ENCODE measurements at regions not wholly inside any gene's neighbourhood (a gene's known extent, or its start where the extent isn't known, plus 50 kb on each side); places are given as distances from the start of the nearest gene placed in this dataset.
"Not testable (repeated sequence)": the region's sequence is repeated elsewhere in the genome, so short reads cannot be mapped to it uniquely, and the experiment has no call there.

DNA sequence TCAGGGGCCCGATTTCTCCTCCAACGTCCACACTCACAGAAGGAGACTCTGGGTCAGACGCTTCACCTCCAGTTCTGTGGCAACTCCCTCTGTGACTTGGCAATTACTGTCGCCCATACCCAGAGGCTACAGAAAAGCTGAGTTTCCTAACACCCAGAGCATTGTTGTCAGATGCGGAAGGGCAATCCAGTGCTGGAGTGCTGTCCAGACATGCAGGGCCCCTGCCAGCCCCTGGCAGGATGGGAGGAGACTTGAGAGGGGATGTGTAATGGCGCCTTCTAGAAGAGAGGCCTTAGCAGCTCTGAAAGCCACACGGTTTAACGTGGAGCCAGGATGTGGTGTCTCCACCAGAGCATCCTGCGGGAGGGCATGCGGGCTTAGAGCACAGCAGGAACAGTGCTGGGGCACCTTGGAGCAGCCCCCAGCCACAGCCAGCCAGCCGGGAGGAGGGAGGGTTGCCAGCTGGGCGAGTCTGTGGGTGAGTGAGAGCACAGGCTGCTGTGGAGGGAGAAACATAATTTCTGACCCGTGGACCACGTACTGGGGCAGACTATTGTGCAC, 139.4 kb upstream of the IRX1 start:
- Histone ChIP-seq H3K36me3 (ENCODE audit: insufficient read depth, low read length) (no peaks in the 10 kb centered on the region), H3K4me1 (ENCODE audit: insufficient read depth, low read length) (no peaks in the 10 kb centered on the region), H3K9me3 (ENCODE audit: low read length) (no peaks in the 10 kb centered on the region), H3K4me3 (ENCODE audit: low read length) (no peak overlapping the region), H3K27me3 (ENCODE audit: insufficient read depth, low read length) (no peaks in the 10 kb centered on the region), H2AFZ (ENCODE audit: low read depth, low read length) (no peak overlapping the region)

DNA sequence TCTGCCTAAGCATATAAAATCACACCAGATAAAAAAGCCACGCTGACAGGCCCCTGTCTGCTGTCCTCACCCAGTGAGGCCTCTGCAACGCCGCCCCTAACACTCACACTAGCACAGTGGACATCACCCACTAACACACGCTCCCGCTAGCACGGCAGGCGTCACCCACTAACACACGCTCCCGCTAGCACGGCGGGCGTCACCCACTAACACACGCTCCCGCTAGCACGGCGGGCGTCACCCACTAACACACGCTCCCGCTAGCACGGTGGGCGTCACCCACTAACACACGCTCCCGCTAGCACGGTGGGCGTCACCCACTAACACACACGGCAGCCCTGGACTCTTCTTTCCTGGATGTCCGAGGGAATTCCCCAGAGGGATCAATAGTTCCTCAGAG, 141.6 kb upstream of the IRX1 start:
- not testable (repeated sequence) for H3K4me3 ChIP-seq (ENCODE audit: low read length); H3K36me3 ChIP-seq (ENCODE audit: insufficient read depth, low read length); H3K9me3 ChIP-seq (ENCODE audit: low read length); H2AFZ ChIP-seq (ENCODE audit: low read depth, low read length); H3K4me1 ChIP-seq (ENCODE audit: insufficient read depth, low read length); H3K27me3 ChIP-seq (ENCODE audit: insufficient read depth, low read length)

DNA sequence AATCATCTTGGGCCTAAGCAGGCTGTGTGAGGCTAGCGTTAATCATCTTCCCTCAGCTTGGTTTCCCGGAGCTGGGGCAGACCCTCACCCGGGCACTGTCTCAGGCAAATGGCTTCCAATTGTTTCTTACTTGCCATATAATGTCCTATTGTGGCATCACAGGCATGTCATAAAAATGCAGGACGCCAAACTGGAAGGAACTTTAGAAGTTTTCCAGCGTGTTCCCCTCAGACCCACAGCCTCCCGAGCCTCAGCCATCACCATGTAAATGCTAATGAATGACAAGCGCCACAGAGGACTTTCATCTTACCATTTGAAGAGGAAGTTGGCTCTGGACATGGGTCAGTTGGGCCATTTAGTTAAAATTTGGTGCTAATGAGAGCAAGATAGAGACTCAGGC, 143.0 kb upstream of the IRX1 start:
- Histone ChIP-seq H3K4me3 (ENCODE audit: low read length) (no peak overlapping the region), H3K27me3 (ENCODE audit: insufficient read depth, low read length) (no peaks in the 10 kb centered on the region), H3K4me1 (ENCODE audit: insufficient read depth, low read length) (no peaks in the 10 kb centered on the region), H3K36me3 (ENCODE audit: insufficient read depth, low read length) (no peaks in the 10 kb centered on the region), H2AFZ (ENCODE audit: low read depth, low read length) (no peak overlapping the region), H3K9me3 (ENCODE audit: low read length) (no peaks in the 10 kb centered on the region)

DNA sequence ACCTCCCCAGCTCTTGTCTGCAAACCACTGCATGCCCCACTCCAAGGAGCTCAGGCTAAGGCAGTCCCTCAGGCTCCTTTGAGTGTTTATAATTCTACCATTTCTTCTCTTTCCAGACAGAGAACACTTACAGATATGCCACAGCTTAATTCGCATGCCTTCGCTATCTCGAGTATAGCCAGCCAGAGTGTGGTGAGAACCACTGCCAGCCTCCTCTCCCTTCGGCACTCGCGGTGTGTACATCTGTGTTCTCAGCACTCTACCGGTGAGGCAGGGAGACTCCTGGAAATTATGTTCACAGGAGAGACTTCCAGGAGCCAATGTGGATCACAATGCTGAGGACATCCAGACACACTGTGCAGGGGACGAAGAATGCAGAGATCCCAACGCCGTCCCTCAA, 143.7 kb upstream of the IRX1 start:
- Histone ChIP-seq H3K4me3 (ENCODE audit: low read length) (no peak overlapping the region), H3K27me3 (ENCODE audit: insufficient read depth, low read length) (no peaks in the 10 kb centered on the region), H3K36me3 (ENCODE audit: insufficient read depth, low read length) (no peaks in the 10 kb centered on the region), H3K4me1 (ENCODE audit: insufficient read depth, low read length) (no peaks in the 10 kb centered on the region), H2AFZ (ENCODE audit: low read depth, low read length) (no peak overlapping the region), H3K9me3 (ENCODE audit: low read length) (no peaks in the 10 kb centered on the region)

DNA sequence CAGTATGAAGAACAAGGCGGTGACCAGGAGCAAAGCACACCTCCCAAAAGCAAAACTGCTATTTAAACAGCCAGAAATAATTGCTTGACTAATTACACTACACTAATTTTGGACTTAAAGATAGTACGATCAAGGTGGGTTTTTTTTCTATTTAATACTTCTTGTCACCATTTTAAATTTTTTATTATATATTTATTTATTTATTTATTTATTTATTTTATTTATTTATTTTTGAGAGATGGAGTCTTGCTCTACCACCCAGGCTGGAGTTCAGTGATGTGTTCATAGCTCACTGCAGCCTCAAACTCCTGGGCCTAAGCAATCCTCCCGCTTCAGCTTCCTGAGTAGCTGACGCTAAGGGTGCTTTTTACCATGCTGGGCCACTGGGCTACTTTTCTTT, 146.2 kb upstream of the IRX1 start:
- H3K4me3 ChIP-seq (ENCODE audit: low read length): no peak overlapping the region
- no peak overlapping the region for H2AFZ ChIP-seq (ENCODE audit: low read depth, low read length)
- H3K27me3 ChIP-seq (ENCODE audit: insufficient read depth, low read length): no peaks in the 10 kb centered on the region
- no peaks in the 10 kb centered on the region for H3K4me1 ChIP-seq (ENCODE audit: insufficient read depth, low read length)
- H3K9me3 ChIP-seq (ENCODE audit: low read length): no peaks in the 10 kb centered on the region
- H3K36me3 ChIP-seq (ENCODE audit: insufficient read depth, low read length): no peaks in the 10 kb centered on the region

- Histone ChIP-seq H3K4me3 (ENCODE audit: low read length) (no peak overlapping the region), H3K36me3 (ENCODE audit: insufficient read depth, low read length) (no peaks in the 10 kb centered on the region), H3K9me3 (ENCODE audit: low read length) (no peaks in the 10 kb centered on the region), H2AFZ (ENCODE audit: low read depth, low read length) (no peak overlapping the region), H3K4me1 (ENCODE audit: insufficient read depth, low read length) (no peaks in the 10 kb centered on the region), H3K27me3 (ENCODE audit: insufficient read depth, low read length) (no peaks in the 10 kb centered on the region)
These were observed 149.2 kb upstream of the IRX1 start for GRCh38 chr5:3446410-3446809.

DNA sequence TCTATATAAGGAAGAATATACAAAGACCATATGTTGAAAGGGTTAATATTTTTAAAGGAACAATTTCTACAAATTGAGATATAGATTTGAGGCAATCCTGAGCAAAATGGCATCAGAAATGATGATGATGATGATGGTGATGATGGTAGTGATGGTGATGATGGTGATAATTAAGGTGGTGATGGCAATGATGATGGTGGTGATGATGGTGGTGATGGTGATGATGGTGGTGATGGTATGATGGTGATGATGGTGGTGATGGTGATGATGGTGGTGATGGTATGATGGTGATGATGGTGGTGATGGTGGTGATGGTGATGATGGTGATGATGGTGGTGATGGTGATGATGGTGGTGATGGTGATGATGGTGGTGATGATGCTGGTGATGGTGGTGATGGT, 150.1 kb upstream of the IRX1 start:
- H2AFZ ChIP-seq (ENCODE audit: low read depth, low read length): not testable (repeated sequence)

DNA sequence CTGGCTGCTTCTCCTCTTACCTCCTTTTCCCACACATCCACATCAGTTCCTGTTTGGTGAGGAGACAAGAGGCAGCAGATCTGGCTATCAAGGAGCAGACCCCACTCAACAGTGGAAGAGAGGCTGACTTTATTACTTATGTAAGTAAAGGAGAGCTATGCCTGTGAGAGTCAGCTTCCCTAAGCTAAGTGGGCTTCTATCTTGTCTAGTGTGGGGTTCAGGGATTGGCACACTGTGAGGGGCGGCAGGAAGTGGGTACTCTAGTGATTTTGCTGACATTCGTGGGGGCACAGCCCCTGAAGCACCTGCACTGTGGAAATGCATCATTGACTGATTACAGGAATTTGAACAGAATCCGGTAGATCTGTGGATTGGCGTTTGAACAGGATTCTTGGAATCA, 163.5 kb upstream of the IRX1 start:
- Histone ChIP-seq H3K4me1 (ENCODE audit: insufficient read depth, low read length) (no peaks in the 10 kb centered on the region), H3K36me3 (ENCODE audit: insufficient read depth, low read length) (no peaks in the 10 kb centered on the region)

More for the DNA sequence above, 150.1 kb upstream of the IRX1 start:
- not testable (repeated sequence) for H3K4me1 ChIP-seq (ENCODE audit: insufficient read depth, low read length); H3K9me3 ChIP-seq (ENCODE audit: low read length); H3K27me3 ChIP-seq (ENCODE audit: insufficient read depth, low read length); H3K4me3 ChIP-seq (ENCODE audit: low read length); H3K36me3 ChIP-seq (ENCODE audit: insufficient read depth, low read length)

DNA sequence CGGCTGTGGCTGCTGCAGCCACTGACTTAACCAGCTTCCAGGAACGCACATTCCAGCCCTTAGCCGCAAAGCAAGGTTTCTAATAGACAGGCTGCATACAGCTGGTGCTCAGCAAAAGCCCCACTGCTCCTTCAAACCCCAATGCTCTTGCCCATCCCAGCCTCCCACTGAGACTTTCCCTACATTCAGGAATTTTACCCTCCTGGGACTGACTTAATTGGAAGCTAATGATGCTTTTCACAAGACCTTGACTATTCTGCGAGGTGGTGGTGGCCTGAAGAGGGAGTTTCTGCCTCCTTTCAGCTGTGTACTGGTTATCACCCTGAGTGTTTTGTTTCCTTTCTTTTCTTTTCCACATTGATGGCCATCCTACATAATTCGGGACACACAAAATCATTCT, 164.9 kb upstream of the IRX1 start:
- H3K36me3 ChIP-seq (ENCODE audit: insufficient read depth, low read length): no peaks in the 10 kb centered on the region
- no peaks in the 10 kb centered on the region for H3K9me3 ChIP-seq (ENCODE audit: low read length)
- no peak overlapping the region for H2AFZ ChIP-seq (ENCODE audit: low read depth, low read length)
- H3K27me3 ChIP-seq (ENCODE audit: insufficient read depth, low read length): no peaks in the 10 kb centered on the region
- H3K4me1 ChIP-seq (ENCODE audit: insufficient read depth, low read length): no peaks in the 10 kb centered on the region
- no peak overlapping the region for H3K4me3 ChIP-seq (ENCODE audit: low read length)

More for the DNA sequence above, 163.5 kb upstream of the IRX1 start:
- Histone ChIP-seq H3K27me3 (ENCODE audit: insufficient read depth, low read length) (no peaks in the 10 kb centered on the region), H3K4me3 (ENCODE audit: low read length) (no peak overlapping the region), H3K9me3 (ENCODE audit: low read length) (no peaks in the 10 kb centered on the region), H2AFZ (ENCODE audit: low read depth, low read length) (no peak overlapping the region)

DNA sequence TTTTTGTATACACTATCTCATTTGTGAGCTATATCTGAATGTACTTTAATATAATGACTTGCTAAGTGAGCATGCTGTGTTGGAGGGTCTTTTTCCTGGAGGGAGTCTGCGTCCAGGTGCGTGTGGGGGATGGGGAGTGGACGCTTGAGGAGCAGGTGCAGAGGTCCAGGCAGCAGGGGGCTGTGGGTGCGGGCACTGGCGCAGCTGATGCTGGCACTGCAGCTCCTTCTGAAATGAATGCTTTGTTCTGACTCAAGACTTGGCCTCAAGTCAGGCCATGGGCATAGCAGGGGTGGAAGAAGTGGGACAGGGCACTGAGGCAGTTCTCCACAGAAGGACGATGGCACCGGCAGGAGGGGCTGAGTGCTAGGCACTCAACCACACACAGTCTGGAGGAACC, 165.7 kb upstream of the IRX1 start:
- H3K4me1 ChIP-seq (ENCODE audit: insufficient read depth, low read length): no peaks in the 10 kb centered on the region
- no peaks in the 10 kb centered on the region for H3K36me3 ChIP-seq (ENCODE audit: insufficient read depth, low read length)
- H3K4me3 ChIP-seq (ENCODE audit: low read length): no peak overlapping the region
- no peaks in the 10 kb centered on the region for H3K27me3 ChIP-seq (ENCODE audit: insufficient read depth, low read length)
- no peak overlapping the region for H2AFZ ChIP-seq (ENCODE audit: low read depth, low read length)
- H3K9me3 ChIP-seq (ENCODE audit: low read length): no peaks in the 10 kb centered on the region

GRCh38 chr5:3428334-3428733, 167.3 kb upstream of the IRX1 start:
- Histone ChIP-seq H3K27me3 (ENCODE audit: insufficient read depth, low read length) (no peaks in the 10 kb centered on the region), H3K4me3 (ENCODE audit: low read length) (no peak overlapping the region), H2AFZ (ENCODE audit: low read depth, low read length) (no peak overlapping the region), H3K9me3 (ENCODE audit: low read length) (no peaks in the 10 kb centered on the region), H3K36me3 (ENCODE audit: insufficient read depth, low read length) (no peaks in the 10 kb centered on the region), H3K4me1 (ENCODE audit: insufficient read depth, low read length) (no peaks in the 10 kb centered on the region)

DNA sequence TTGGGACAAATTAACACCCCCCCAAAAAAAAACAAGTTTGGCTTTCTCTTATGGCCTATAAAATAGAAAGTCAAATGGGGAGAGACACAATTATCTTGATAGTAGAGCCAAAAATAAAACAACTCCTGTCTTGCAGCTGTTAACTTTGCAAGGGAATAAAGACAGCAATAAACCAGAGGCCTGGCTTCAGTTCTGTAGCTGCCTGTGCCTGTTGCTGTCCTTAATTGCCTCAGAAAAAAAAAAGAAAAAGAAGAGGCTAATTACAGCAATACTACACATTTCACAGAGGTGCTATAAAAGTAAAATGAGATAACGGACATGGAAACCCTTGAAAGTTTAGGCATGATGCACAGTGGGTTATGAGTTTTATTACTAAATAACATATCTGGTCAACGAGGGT, 170.7 kb upstream of the IRX1 start:
- Histone ChIP-seq H3K36me3 (ENCODE audit: insufficient read depth, low read length) (no peaks in the 10 kb centered on the region), H3K9me3 (ENCODE audit: low read length) (no peaks in the 10 kb centered on the region), H2AFZ (ENCODE audit: low read depth, low read length) (no peak overlapping the region), H3K4me3 (ENCODE audit: low read length) (no peak overlapping the region), H3K27me3 (ENCODE audit: insufficient read depth, low read length) (no peaks in the 10 kb centered on the region), H3K4me1 (ENCODE audit: insufficient read depth, low read length) (no peaks in the 10 kb centered on the region)

DNA sequence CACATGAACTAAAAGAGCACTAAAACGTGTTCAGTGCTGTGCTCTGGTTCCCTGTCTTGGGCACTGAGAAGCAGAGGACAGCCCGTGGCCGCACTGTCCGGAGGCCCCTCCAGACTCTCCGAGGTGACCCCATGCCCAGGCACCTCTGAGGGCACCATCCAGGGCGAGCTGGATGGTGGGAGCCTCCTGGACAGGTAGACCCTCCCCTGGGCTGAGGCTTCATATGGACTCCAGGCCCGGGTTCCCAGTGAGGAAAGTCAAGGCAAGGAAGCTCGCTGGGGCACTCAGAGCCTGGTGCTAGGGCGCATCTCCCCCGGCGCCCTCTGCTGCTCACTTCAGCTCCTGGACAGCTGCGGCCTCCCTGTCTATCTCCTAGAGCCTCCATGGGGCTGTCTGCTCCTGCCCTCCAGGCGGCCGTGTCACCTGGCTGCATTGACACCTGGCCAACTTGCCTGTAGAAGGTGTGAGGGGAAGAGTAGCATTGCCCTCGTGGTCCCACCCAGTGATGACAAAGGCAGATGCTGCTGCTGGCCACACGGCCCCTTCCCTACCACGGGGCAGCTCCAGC, 178.2 kb upstream of the IRX1 start:
- H3K27me3 ChIP-seq (ENCODE audit: insufficient read depth, low read length): no peaks in the 10 kb centered on the region
- H3K36me3 ChIP-seq (ENCODE audit: insufficient read depth, low read length): no peaks in the 10 kb centered on the region
- no peak overlapping the region for H2AFZ ChIP-seq (ENCODE audit: low read depth, low read length)
- no peak overlapping the region for H3K4me3 ChIP-seq (ENCODE audit: low read length)
- no peaks in the 10 kb centered on the region for H3K4me1 ChIP-seq (ENCODE audit: insufficient read depth, low read length)
- no peaks in the 10 kb centered on the region for H3K9me3 ChIP-seq (ENCODE audit: low read length)

DNA sequence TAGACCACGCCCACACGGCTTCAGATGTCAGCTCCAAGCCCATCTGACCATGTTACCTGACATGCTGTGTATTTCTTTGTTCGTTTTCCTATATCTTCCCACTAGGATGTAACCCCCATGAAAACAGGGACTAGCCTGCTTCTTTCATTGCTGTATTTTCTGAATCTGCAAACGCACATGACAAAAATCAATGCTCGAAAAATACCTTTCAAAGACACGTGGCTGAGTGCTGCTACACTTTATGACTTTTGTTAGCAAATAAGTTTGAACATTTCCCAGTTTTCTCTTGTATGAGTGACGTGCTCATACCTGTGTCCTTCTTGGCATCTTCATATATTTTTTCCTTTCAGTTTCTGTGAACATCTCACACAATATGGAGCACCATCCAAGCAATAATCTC, 181.3 kb upstream of the IRX1 start:
- Histone ChIP-seq H3K4me3 (ENCODE audit: low read length) (no peak overlapping the region), H3K4me1 (ENCODE audit: insufficient read depth, low read length) (no peaks in the 10 kb centered on the region), H3K27me3 (ENCODE audit: insufficient read depth, low read length) (no peaks in the 10 kb centered on the region), H3K36me3 (ENCODE audit: insufficient read depth, low read length) (no peaks in the 10 kb centered on the region), H2AFZ (ENCODE audit: low read depth, low read length) (no peak overlapping the region), H3K9me3 (ENCODE audit: low read length) (no peaks in the 10 kb centered on the region)

All from neuron (in vitro differentiated cells).